Thoracic aorta (tissue), 2 donors: ENCODE measurements at regions not wholly inside any gene's neighbourhood (a gene's known extent, or its start where the extent isn't known, plus 50 kb on each side); places are given as distances from the start of the nearest gene placed in this dataset.

Experiments
- ATAC-seq: fragments of 150-250 bp; one replicate; pipeline ENCODE4 v1.8.0; 2017; ENCODE audit warnings: low read depth; ENCODE audit not compliant: insufficient number of reproducible peaks, low FRiP score
- DNase-seq: peaks from one replicate; pipeline ENCODE4 v3.0.0-alpha.2; 2020; ENCODE audit warnings: low spot score
- H3K27ac ChIP-seq, 2 donors: fragments of 200-600 bp; sonication (generic); 1 replicate in 1 of 2; 2 replicates in 1 of 2; pipeline ENCODE4 v1.5.1; 2016; ENCODE audit warnings: mild to moderate bottlenecking in 2 of 2, moderate library complexity in 2 of 2
- H3K27me3 ChIP-seq: fragments of 200-600 bp; sonication (generic); replicated peaks from 2 replicates; pipeline ENCODE4 v1.6.0; 2016; ENCODE audit warnings: mild to moderate bottlenecking; ENCODE audit not compliant: insufficient read depth
- H3K36me3 ChIP-seq: fragments of 200-600 bp; sonication (generic); one replicate; pipeline ENCODE4 v1.5.1; 2016
- H3K4me1 ChIP-seq, 2 donors: fragments of 200-600 bp; sonication (generic); 1 replicate in 1 of 2; 2 replicates in 1 of 2; pipeline versions ENCODE4 v1.5.1 to v1.6.0; 2016; ENCODE audit warnings: low read depth in 2 of 2, mild to moderate bottlenecking in 1 of 2; ENCODE audit not compliant: control insufficient read depth in 1 of 2
- H3K4me3 ChIP-seq: fragments of 200-600 bp; sonication (generic); 2 replicates; pipeline ENCODE4 v1.5.1; 2016; ENCODE audit warnings: mild to moderate bottlenecking
- H3K9me3 ChIP-seq: fragments of 200-600 bp; sonication (generic); 2 replicates; pipeline ENCODE4 v1.5.1; 2016
- CTCF ChIP-seq: fragments of 200-600 bp; sonication (generic); IDR thresholded peaks from one replicate; pipeline ENCODE4 v1.5.1; 2019; ENCODE audit warnings: antibody characterized with exemption

GRCh38 chr12:24546661-24547060 lies 402.2 kb downstream of the BCAT1 start:
- TF ChIP-seq CTCF = no peak
- Histone ChIP-seq H3K9me3 (no peaks in the 10 kb centered on the region), H3K27me3 (no peaks in the 10 kb centered on the region), H3K27ac (no peak overlapping the region), H3K4me3 (no peak overlapping the region), H3K36me3 (no peaks in the 10 kb centered on the region), H3K4me1 (no peaks in the 10 kb centered on the region)
- DNase-seq = no peak
- ATAC-seq = no peak

- Histone ChIP-seq H3K36me3 (no peaks in the 10 kb centered on the region), H3K4me3 (no peak overlapping the region), H3K27ac (no peak overlapping the region), H3K4me1 (no peaks in the 10 kb centered on the region), H3K9me3 (no peaks in the 10 kb centered on the region), H3K27me3 (no peaks in the 10 kb centered on the region)
- ATAC-seq (no peak), DNase-seq (no peak)
- TF ChIP-seq CTCF = no peak
Observed at GRCh38 chr12:24546084-24546483, 402.8 kb downstream of the BCAT1 start.

- ATAC-seq = no peak
- H3K36me3 ChIP-seq = no peaks in the 10 kb centered on the region
- no peaks in the 10 kb centered on the region for H3K9me3 ChIP-seq
- no peak for DNase-seq
- H3K27ac ChIP-seq = no peak overlapping the region
- peaks cover 0 to under 1% of the 10 kb centered on the region in 2 donors for H3K4me1 ChIP-seq
- no peak overlapping the region for H3K4me3 ChIP-seq
- H3K27me3 ChIP-seq = no peaks in the 10 kb centered on the region
- no peak for TF ChIP-seq CTCF
Observed at GRCh38 chr12:24544368-24544767, 404.5 kb downstream of the BCAT1 start.

GRCh38 chr12:24541193-24541871 lies 407.6 kb downstream of the BCAT1 start:
- Histone ChIP-seq H3K9me3 (no peaks in the 10 kb centered on the region), H3K4me3 (no peak overlapping the region), H3K27me3 (no peaks in the 10 kb centered on the region), H3K27ac (no peak overlapping the region), H3K36me3 (no peaks in the 10 kb centered on the region), H3K4me1 (peaks cover 12 to 27% of the 10 kb centered on the region in 2 donors)
- DNase-seq = no peak
- TF ChIP-seq CTCF = no peak
- ATAC-seq = no peak

- H3K9me3 ChIP-seq = no peaks in the 10 kb centered on the region
- no peak overlapping the region for H3K4me3 ChIP-seq
- peaks cover 24 to 44% of the 10 kb centered on the region in 2 donors for H3K4me1 ChIP-seq
- no peak for TF ChIP-seq CTCF
- no peak overlapping the region for H3K27ac ChIP-seq
- H3K36me3 ChIP-seq = no peaks in the 10 kb centered on the region
- no peaks in the 10 kb centered on the region for H3K27me3 ChIP-seq
- no peak for DNase-seq
- no peak for ATAC-seq
Observed at GRCh38 chr12:24539646-24540045, 409.3 kb downstream of the BCAT1 start.
